ENCODE measurements at regions not wholly inside any gene's neighbourhood (a gene's known extent, or its start where the extent isn't known, plus 50 kb on each side); places are given as distances from the start of the nearest gene placed in this dataset.

- TF ChIP-seq, protein P1, sequence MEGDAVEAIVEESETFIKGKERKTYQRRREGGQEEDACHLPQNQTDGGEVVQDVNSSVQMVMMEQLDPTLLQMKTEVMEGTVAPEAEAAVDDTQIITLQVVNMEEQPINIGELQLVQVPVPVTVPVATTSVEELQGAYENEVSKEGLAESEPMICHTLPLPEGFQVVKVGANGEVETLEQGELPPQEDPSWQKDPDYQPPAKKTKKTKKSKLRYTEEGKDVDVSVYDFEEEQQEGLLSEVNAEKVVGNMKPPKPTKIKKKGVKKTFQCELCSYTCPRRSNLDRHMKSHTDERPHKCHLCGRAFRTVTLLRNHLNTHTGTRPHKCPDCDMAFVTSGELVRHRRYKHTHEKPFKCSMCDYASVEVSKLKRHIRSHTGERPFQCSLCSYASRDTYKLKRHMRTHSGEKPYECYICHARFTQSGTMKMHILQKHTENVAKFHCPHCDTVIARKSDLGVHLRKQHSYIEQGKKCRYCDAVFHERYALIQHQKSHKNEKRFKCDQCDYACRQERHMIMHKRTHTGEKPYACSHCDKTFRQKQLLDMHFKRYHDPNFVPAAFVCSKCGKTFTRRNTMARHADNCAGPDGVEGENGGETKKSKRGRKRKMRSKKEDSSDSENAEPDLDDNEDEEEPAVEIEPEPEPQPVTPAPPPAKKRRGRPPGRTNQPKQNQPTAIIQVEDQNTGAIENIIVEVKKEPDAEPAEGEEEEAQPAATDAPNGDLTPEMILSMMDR (conservative IDR thresholded peaks at IDR 0.05; ENCODE audit: low read length), result no peak
- TF ChIP-seq EZH2phosphoT487 (IDR thresholded peaks at IDR 0.05; ENCODE audit: borderline replicate concordance), result no peak
These were observed 64.5 kb upstream of the COP1 start for GRCh38 chr1:176271572-176271971.
